CD14-positive monocyte (primary cell): ENCODE measurements at regions not wholly inside any gene's neighbourhood (a gene's known extent, or its start where the extent isn't known, plus 50 kb on each side); places are given as distances from the start of the nearest gene placed in this dataset.

Source experiments
- DNase-seq, 3 donors: peaks; one replicate each; pipeline ENCODE4 v3.0.0-alpha.2; 2011 to 2022
- H2AFZ ChIP-seq: 2 replicates; pipeline ENCODE4 v1.6.0; 2012; ENCODE audit warnings: mild to moderate bottlenecking, low read depth, low read length, inconsistent platforms; ENCODE audit not compliant: insufficient read depth, poor library complexity, severe bottlenecking
- H3K27ac ChIP-seq, 2 donors: 1 replicate in 1 of 2; 2 replicates in 1 of 2; pipeline ENCODE4 v1.5.1; 2012 to 2013; ENCODE audit warnings: low read length in 2 of 2, control low read depth in 1 of 2, inconsistent platforms in 1 of 2, low read depth in 1 of 2, mild to moderate bottlenecking in 1 of 2
- H3K27me3 ChIP-seq, 2 donors: one replicate each; pipeline versions ENCODE4 v1.6.0 to v1.6.1; 2011 to 2013; ENCODE audit warnings: low read length in 2 of 2; ENCODE audit not compliant: control insufficient read depth in 2 of 2, insufficient read depth in 2 of 2
- H3K36me3 ChIP-seq, 2 donors: replicated peaks in 1 of 2; 1 replicate in 1 of 2; 2 replicates in 1 of 2; pipeline versions ENCODE4 v1.5.1 to v1.6.1; 2012 to 2013; ENCODE audit warnings: low read length in 2 of 2, control low read depth in 1 of 2, inconsistent platforms in 1 of 2, mild to moderate bottlenecking in 1 of 2; ENCODE audit not compliant: insufficient read depth in 2 of 2, control insufficient read depth in 1 of 2
- H3K4me1 ChIP-seq, 2 donors: 1 replicate in 1 of 2; 2 replicates in 1 of 2; pipeline versions ENCODE4 v1.5.1 to v1.6.1; 2012 to 2013; ENCODE audit warnings: low read length in 2 of 2, control low read depth in 1 of 2, inconsistent platforms in 1 of 2, mild to moderate bottlenecking in 1 of 2, moderate library complexity in 1 of 2; ENCODE audit not compliant: insufficient read depth in 2 of 2, control insufficient read depth in 1 of 2
- H3K4me2 ChIP-seq: replicated peaks from 2 replicates; pipeline ENCODE3; 2012; ENCODE audit warnings: low read length, moderate library complexity, mild to moderate bottlenecking; ENCODE audit not compliant: poor library complexity, severe bottlenecking; ENCODE audit errors: extremely low read depth
- H3K4me3 ChIP-seq, 3 experiments: fragments of 200-600 bp in 1 of 3; sonication (generic) in 1 of 3; replicated peaks in 1 of 3; 1 replicate in 2 of 3; 2 replicates in 1 of 3; pipeline ENCODE4 v1.5.1; 2011 to 2013; ENCODE audit warnings: low read length in 3 of 3, mild to moderate bottlenecking in 3 of 3, control low read depth in 2 of 3, low read depth in 2 of 3, inconsistent platforms in 1 of 3, moderate library complexity in 1 of 3
- H3K79me2 ChIP-seq: 2 replicates; pipeline ENCODE4 v1.6.0; 2012; ENCODE audit warnings: mild to moderate bottlenecking, control low read depth, inconsistent platforms, low read length, moderate library complexity; ENCODE audit not compliant: insufficient read depth
- H3K9ac ChIP-seq: 2 replicates; pipeline ENCODE4 v1.6.0; 2017; ENCODE audit warnings: low read length, mild to moderate bottlenecking; ENCODE audit not compliant: insufficient read depth, poor library complexity, severe bottlenecking
- H3K9me3 ChIP-seq, 2 donors: replicated peaks in 1 of 2; 1 replicate in 1 of 2; 2 replicates in 1 of 2; pipeline versions ENCODE4 v1.5.1 to v1.6.1; 2012 to 2013; ENCODE audit warnings: low read length in 2 of 2, control low read depth in 1 of 2; ENCODE audit not compliant: control insufficient read depth in 1 of 2, insufficient read depth in 1 of 2
- H4K20me1 ChIP-seq: 2 replicates; pipeline ENCODE4 v1.6.0; 2012; ENCODE audit warnings: mild to moderate bottlenecking, low read length, control low read depth, moderate library complexity; ENCODE audit not compliant: insufficient read depth
- H3K27ac Mint-ChIP-seq, 7 donors: one replicate each; pipeline ENCODE4 v1.8.0; 2020; ENCODE audit warnings: mild to moderate bottlenecking in 7 of 7, mixed read lengths in 7 of 7, moderate library complexity in 6 of 7, inconsistent platforms in 2 of 7
- H3K27me3 Mint-ChIP-seq, 3 donors: one replicate each; pipeline ENCODE4 v1.8.0; 2021 to 2022; ENCODE audit warnings: low read depth in 3 of 3, mild to moderate bottlenecking in 3 of 3, mixed read lengths in 3 of 3, moderate library complexity in 3 of 3, inconsistent platforms in 1 of 3
- H3K36me3 Mint-ChIP-seq, 2 donors: one replicate each; pipeline ENCODE4 v1.8.0; 2020; ENCODE audit warnings: mixed read lengths in 2 of 2, inconsistent platforms in 1 of 2, mild to moderate bottlenecking in 1 of 2
- H3K4me1 Mint-ChIP-seq: one replicate; pipeline ENCODE4 v1.8.0; 2020; ENCODE audit warnings: mild to moderate bottlenecking, mixed read lengths
- H3K4me3 Mint-ChIP-seq, 2 donors: one replicate each; pipeline ENCODE4 v1.8.0; 2020; ENCODE audit warnings: mild to moderate bottlenecking in 2 of 2, mixed read lengths in 2 of 2, moderate library complexity in 1 of 2
- H3K9me3 Mint-ChIP-seq, 7 donors: one replicate each; pipeline ENCODE4 v1.8.0; 2020 to 2022; ENCODE audit warnings: mixed read lengths in 7 of 7, mild to moderate bottlenecking in 6 of 7, moderate library complexity in 6 of 7, inconsistent platforms in 2 of 7
- WGBS: methylation state at CpG from one replicate; pipeline ENCODE4 v1.1.5; 2013; ENCODE audit warnings: missing lambda C conversion rate; ENCODE audit not compliant: insufficient coverage; 5-methylcytosine and 5-hydroxymethylcytosine counted together
- intact Hi-C, 2 donors: fragments of 100-400 bp; cut with micrococcal nuclease; formaldehyde crosslinking; loops; one replicate each; pipeline versions ENCODE4 v1.15.0 to v1.15.1; 2023
- TF ChIP-seq, protein P1 (sequence below): fragments of 200-600 bp; IDR thresholded peaks from one replicate; pipeline ENCODE4 v1.8.0; 2022; ENCODE audit warnings: antibody characterized with exemption, mild to moderate bottlenecking

DNA sequence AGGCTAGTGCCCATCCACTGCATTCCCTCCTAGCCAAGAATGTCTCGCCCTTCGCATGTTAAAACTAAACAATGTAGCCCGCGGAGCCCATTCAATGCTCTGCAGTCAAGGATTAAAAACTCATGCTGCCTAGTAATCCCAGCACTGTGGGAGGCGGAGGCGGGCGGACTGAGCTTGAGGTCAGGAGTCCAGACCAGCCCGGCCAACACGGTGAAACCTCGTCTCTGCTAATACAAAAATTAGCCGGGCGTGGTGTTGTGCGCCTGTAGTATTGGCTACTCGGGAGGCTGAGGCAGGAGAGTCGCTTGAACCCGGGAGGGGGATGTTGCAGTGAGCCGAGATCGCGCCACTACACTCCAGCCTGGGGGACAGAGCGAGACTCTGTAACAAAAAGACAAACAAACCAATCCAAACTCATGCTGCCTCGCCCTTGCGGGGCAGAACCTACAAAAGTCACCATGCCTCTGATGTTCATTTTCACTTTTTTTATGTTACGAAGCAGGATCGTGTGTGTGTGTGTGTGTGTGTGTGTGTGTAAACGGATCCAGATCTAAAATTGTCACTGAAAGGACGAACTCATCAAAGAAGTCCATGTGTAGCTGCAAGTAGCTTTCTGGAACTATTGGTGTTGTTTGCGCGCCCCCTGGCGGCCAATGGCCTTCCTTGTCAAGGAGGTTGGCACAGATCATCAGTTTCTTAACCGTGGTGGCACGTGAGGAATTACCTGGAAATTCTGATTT, 54.8 kb upstream of the SPESP1 start:
- Mint-ChIP-seq H3K36me3 (no peaks in the 10 kb centered on the region), H3K4me3 (peak overlapping the region in 1 of 2 donors; percentile 71), H3K9me3 (no peaks in the 10 kb centered on the region), H3K27me3 (peaks cover 3 to 13% (median 5%) of the 10 kb centered on the region in 3 donors), H3K27ac (no peak overlapping the region), H3K4me1 (peaks cover 6% of the 10 kb centered on the region)
- Histone ChIP-seq H3K9me3 (no peaks in the 10 kb centered on the region), H3K36me3 (no peaks in the 10 kb centered on the region), H2AFZ (peak overlapping the region; percentile 68), H3K27ac (no peak overlapping the region), H3K4me3 (peak overlapping the region in 1 of 3 experiments; percentile 28), H3K4me2 (peak overlapping the region; percentile 41), H3K79me2 (no peaks in the 10 kb centered on the region), H3K27me3 (peaks cover 0 to 2% of the 10 kb centered on the region in 2 donors), H4K20me1 (no peaks in the 10 kb centered on the region), H3K4me1 (peaks cover 5 to 6% of the 10 kb centered on the region in 2 donors), H3K9ac (no peak overlapping the region)
- 29% methylated on average over 21 of the region's 31 CpGs for WGBS
- TF ChIP-seq, protein P1, sequence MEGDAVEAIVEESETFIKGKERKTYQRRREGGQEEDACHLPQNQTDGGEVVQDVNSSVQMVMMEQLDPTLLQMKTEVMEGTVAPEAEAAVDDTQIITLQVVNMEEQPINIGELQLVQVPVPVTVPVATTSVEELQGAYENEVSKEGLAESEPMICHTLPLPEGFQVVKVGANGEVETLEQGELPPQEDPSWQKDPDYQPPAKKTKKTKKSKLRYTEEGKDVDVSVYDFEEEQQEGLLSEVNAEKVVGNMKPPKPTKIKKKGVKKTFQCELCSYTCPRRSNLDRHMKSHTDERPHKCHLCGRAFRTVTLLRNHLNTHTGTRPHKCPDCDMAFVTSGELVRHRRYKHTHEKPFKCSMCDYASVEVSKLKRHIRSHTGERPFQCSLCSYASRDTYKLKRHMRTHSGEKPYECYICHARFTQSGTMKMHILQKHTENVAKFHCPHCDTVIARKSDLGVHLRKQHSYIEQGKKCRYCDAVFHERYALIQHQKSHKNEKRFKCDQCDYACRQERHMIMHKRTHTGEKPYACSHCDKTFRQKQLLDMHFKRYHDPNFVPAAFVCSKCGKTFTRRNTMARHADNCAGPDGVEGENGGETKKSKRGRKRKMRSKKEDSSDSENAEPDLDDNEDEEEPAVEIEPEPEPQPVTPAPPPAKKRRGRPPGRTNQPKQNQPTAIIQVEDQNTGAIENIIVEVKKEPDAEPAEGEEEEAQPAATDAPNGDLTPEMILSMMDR, result peak; percentile 79
- DNase-seq, result peak; percentile 75 to 84 (median 81)
- intact Hi-C loops, result loop anchor here (2.0 to 10.0 kb wide), 5 partner anchors 91 to 325 kb away; no protein-coding TSS in a partner anchor

DNA sequence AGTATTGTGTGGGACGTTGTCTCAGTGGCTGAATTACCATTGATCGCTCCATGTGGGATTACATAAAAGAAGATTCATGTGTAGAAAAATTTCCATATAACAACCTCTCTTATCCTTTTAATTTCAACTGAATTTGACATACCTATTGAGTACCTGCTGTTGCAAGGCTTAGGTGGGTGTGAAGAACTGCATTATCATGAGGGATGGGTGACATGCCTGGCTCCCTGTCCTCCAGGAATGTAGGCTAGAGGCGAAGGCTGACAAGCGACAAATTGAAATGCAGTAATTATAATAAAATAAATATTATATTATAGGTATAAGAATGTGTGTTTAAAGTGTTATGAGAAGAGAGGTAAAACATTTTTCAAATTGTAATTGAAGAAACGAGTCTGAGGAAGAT, 52.7 kb upstream of the SPESP1 start:
- intact Hi-C loops, result loop anchor here (5.0 to 10.0 kb wide), 3 partner anchors 93 to 320 kb away; no protein-coding TSS in a partner anchor

More for the DNA sequence above, 52.7 kb upstream of the SPESP1 start:
- H3K27me3 Mint-ChIP-seq, result peaks cover 5 to 15% (median 5%) of the 10 kb centered on the region in 3 donors
- H3K4me1 ChIP-seq, result peaks cover 5 to 6% of the 10 kb centered on the region in 2 donors
- H3K36me3 Mint-ChIP-seq, result no peaks in the 10 kb centered on the region
- H3K27ac ChIP-seq, result no peak overlapping the region
- no peaks in the 10 kb centered on the region for H3K27me3 ChIP-seq
- WGBS, result 100% methylated on average over 1 of the region's 5 CpGs
- H3K9ac ChIP-seq, result no peak overlapping the region
- TF ChIP-seq, protein P1, result no peak
- H3K4me3 Mint-ChIP-seq, result no peak overlapping the region
- H3K9me3 Mint-ChIP-seq, result no peaks in the 10 kb centered on the region
- no peaks in the 10 kb centered on the region for H3K9me3 ChIP-seq
- no peak for DNase-seq
- H4K20me1 ChIP-seq, result no peaks in the 10 kb centered on the region
- H2AFZ ChIP-seq, result no peak overlapping the region
- no peaks in the 10 kb centered on the region for H3K79me2 ChIP-seq
- H3K4me1 Mint-ChIP-seq, result peaks cover 6% of the 10 kb centered on the region
- H3K4me2 ChIP-seq, result no peak overlapping the region
- no peak overlapping the region for H3K27ac Mint-ChIP-seq
- no peak overlapping the region for H3K4me3 ChIP-seq
- no peaks in the 10 kb centered on the region for H3K36me3 ChIP-seq
